ENCODE measurements at regions not wholly inside any gene's neighbourhood (a gene's known extent, or its start where the extent isn't known, plus 50 kb on each side); places are given as distances from the start of the nearest gene placed in this dataset.
"Not testable (repeated sequence)": the region's sequence is repeated elsewhere in the genome, so short reads cannot be mapped to it uniquely, and the experiment has no call there.

GRCh38 chr6:121535777-121536176, 100.3 kb downstream of the GJA1 start:
- Histone ChIP-seq H3K9me3 (no peaks in the 10 kb centered on the region), H3K4me3 (no peak overlapping the region), H3K27me3 (no peaks in the 10 kb centered on the region)

GRCh38 chr6:121536345-121536744, 100.9 kb downstream of the GJA1 start:
- no peak for DNase-seq
- Histone ChIP-seq H3K27me3 (no peaks in the 10 kb centered on the region), H3K9me3 (no peaks in the 10 kb centered on the region), H3K36me3 (no peaks in the 10 kb centered on the region), H3K4me3 (no peak overlapping the region)

More at GRCh38 chr6:121535777-121536176, 100.3 kb downstream of the GJA1 start:
- H3K36me3 ChIP-seq = no peaks in the 10 kb centered on the region
- no peak for DNase-seq

- Histone ChIP-seq H3K4me3 (no peak overlapping the region), H3K9me3 (no peaks in the 10 kb centered on the region), H3K36me3 (no peaks in the 10 kb centered on the region), H3K27me3 (no peaks in the 10 kb centered on the region)
- DNase-seq = no peak
These were observed 104.0 kb downstream of the GJA1 start for GRCh38 chr6:121539439-121539838.

- Histone ChIP-seq H3K9me3 (no peaks in the 10 kb centered on the region), H3K4me3 (no peak overlapping the region), H3K27me3 (no peaks in the 10 kb centered on the region), H3K36me3 (no peaks in the 10 kb centered on the region)
- DNase-seq = no peak
These were observed 104.8 kb downstream of the GJA1 start for GRCh38 chr6:121540210-121540609.

- Histone ChIP-seq H3K27me3 (no peaks in the 10 kb centered on the region), H3K36me3 (no peaks in the 10 kb centered on the region), H3K4me3 (no peak overlapping the region), H3K9me3 (no peaks in the 10 kb centered on the region)
- no peak for DNase-seq
These were observed 109.2 kb downstream of the GJA1 start for GRCh38 chr6:121544691-121545090.

GRCh38 chr6:121548131-121548530, 112.7 kb downstream of the GJA1 start:
- no peak for DNase-seq
- no peak overlapping the region for H3K4me3 ChIP-seq
- no peaks in the 10 kb centered on the region for H3K9me3 ChIP-seq

GRCh38 chr6:121549736-121550135, 114.3 kb downstream of the GJA1 start:
- no peak overlapping the region for H3K4me3 ChIP-seq
- no peaks in the 10 kb centered on the region for H3K9me3 ChIP-seq
- peak; percentile 67 for DNase-seq
- no peaks in the 10 kb centered on the region for H3K27me3 ChIP-seq
- H3K36me3 ChIP-seq = no peaks in the 10 kb centered on the region

More at GRCh38 chr6:121548131-121548530, 112.7 kb downstream of the GJA1 start:
- Histone ChIP-seq H3K27me3 (no peaks in the 10 kb centered on the region), H3K36me3 (no peaks in the 10 kb centered on the region)

- Histone ChIP-seq H3K36me3 (no peaks in the 10 kb centered on the region), H3K27me3 (no peaks in the 10 kb centered on the region), H3K4me3 (no peak overlapping the region), H3K9me3 (no peaks in the 10 kb centered on the region)
- DNase-seq = peak; percentile 2
These were observed 115.1 kb downstream of the GJA1 start for GRCh38 chr6:121550491-121551010.

GRCh38 chr6:121555201-121555600, 119.8 kb downstream of the GJA1 start:
- H3K9me3 ChIP-seq = no peaks in the 10 kb centered on the region
- no peaks in the 10 kb centered on the region for H3K36me3 ChIP-seq
- no peak for DNase-seq
- H3K4me3 ChIP-seq = no peak overlapping the region
- no peaks in the 10 kb centered on the region for H3K27me3 ChIP-seq

GRCh38 chr6:121556149-121556548, 120.7 kb downstream of the GJA1 start:
- not testable (repeated sequence) for DNase-seq, H3K27me3 ChIP-seq, H3K36me3 ChIP-seq, H3K4me3 ChIP-seq, H3K9me3 ChIP-seq

GRCh38 chr6:121557146-121557940, 121.9 kb downstream of the GJA1 start:
- H3K27me3 ChIP-seq = no peaks in the 10 kb centered on the region
- no peaks in the 10 kb centered on the region for H3K9me3 ChIP-seq
- no peak overlapping the region for H3K4me3 ChIP-seq
- no peaks in the 10 kb centered on the region for H3K36me3 ChIP-seq
- DNase-seq = no peak

- Histone ChIP-seq H3K4me3 (no peak overlapping the region), H3K36me3 (no peaks in the 10 kb centered on the region), H3K9me3 (peaks cover 7% of the 10 kb centered on the region), H3K27me3 (no peaks in the 10 kb centered on the region)
- DNase-seq = no peak
These were observed 124.3 kb downstream of the GJA1 start for GRCh38 chr6:121559611-121560269.

- no peaks in the 10 kb centered on the region for H3K36me3 ChIP-seq
- no peaks in the 10 kb centered on the region for H3K27me3 ChIP-seq
- H3K9me3 ChIP-seq = peaks cover 12% of the 10 kb centered on the region
- no peak overlapping the region for H3K4me3 ChIP-seq
- DNase-seq = no peak
These were observed 125.0 kb downstream of the GJA1 start for GRCh38 chr6:121560476-121560875.

- Histone ChIP-seq H3K36me3 (no peaks in the 10 kb centered on the region), H3K9me3 (peaks cover 12% of the 10 kb centered on the region), H3K4me3 (no peak overlapping the region), H3K27me3 (no peaks in the 10 kb centered on the region)
- DNase-seq = no peak
These were observed 127.8 kb downstream of the GJA1 start for GRCh38 chr6:121563286-121563685.

GRCh38 chr6:121564529-121564928, 129.1 kb downstream of the GJA1 start:
- H3K9me3 ChIP-seq = peaks cover 12% of the 10 kb centered on the region
- H3K4me3 ChIP-seq, DNase-seq: not testable (repeated sequence)

GRCh38 chr6:121571455-121571854, 136.0 kb downstream of the GJA1 start:
- no peak for DNase-seq
- Histone ChIP-seq H3K4me3 (no peak overlapping the region), H3K9me3 (no peaks in the 10 kb centered on the region), H3K27me3 (no peaks in the 10 kb centered on the region), H3K36me3 (no peaks in the 10 kb centered on the region)

More at GRCh38 chr6:121564529-121564928, 129.1 kb downstream of the GJA1 start:
- not testable (repeated sequence) for H3K27me3 ChIP-seq, H3K36me3 ChIP-seq

- no peaks in the 10 kb centered on the region for H3K9me3 ChIP-seq
- no peaks in the 10 kb centered on the region for H3K27me3 ChIP-seq
- no peak for DNase-seq
- no peak overlapping the region for H3K4me3 ChIP-seq
- H3K36me3 ChIP-seq = no peaks in the 10 kb centered on the region
These were observed 138.0 kb downstream of the GJA1 start for GRCh38 chr6:121573481-121573880.

- Histone ChIP-seq H3K36me3 (no peaks in the 10 kb centered on the region), H3K9me3 (no peaks in the 10 kb centered on the region), H3K27me3 (no peaks in the 10 kb centered on the region), H3K4me3 (no peak overlapping the region)
- no peak for DNase-seq
These were observed 142.8 kb downstream of the GJA1 start for GRCh38 chr6:121578216-121578615.

Measured in MG63 (cell line).